Activated naive CD4-positive, alpha-beta T cell treated with anti-CD3 and anti-CD28 coated beads, Interleukin-2, amount 10 ng/mL, durations not matched to agents 7 days and 5 days (primary cell): ENCODE measurements at regions not wholly inside any gene's neighbourhood (a gene's known extent, or its start where the extent isn't known, plus 50 kb on each side); places are given as distances from the start of the nearest gene placed in this dataset.

Experiments
- CTCF ChIA-PET: fragments of 350-600 bp; sonication (Branson Sonifier 250); formaldehyde crosslinking; loops from one replicate; lab custom pipeline; 2021; ENCODE audit warnings: antibody characterized with exemption; lab: Charles Lee
- DNase-seq: peaks from one replicate; pipeline ENCODE4 v3.0.0-alpha.2; 2020
- H3K27ac Mint-ChIP-seq: one replicate; pipeline ENCODE4 v1.8.0; 2021; ENCODE audit warnings: mild to moderate bottlenecking, moderate library complexity, mixed read lengths
- H3K27me3 Mint-ChIP-seq: one replicate; pipeline ENCODE4 v1.8.0; 2021; ENCODE audit warnings: mild to moderate bottlenecking, mixed read lengths
- H3K36me3 Mint-ChIP-seq: one replicate; pipeline ENCODE4 v1.8.0; 2021; ENCODE audit warnings: mixed read lengths
- H3K4me1 Mint-ChIP-seq: one replicate; pipeline ENCODE4 v1.8.0; 2021; ENCODE audit warnings: mixed read lengths
- H3K4me3 Mint-ChIP-seq: one replicate; pipeline ENCODE4 v1.8.0; 2021; ENCODE audit warnings: mild to moderate bottlenecking, moderate library complexity, mixed read lengths
- H3K9me3 Mint-ChIP-seq: one replicate; pipeline ENCODE4 v1.8.0; 2021; ENCODE audit warnings: mixed read lengths

DNA sequence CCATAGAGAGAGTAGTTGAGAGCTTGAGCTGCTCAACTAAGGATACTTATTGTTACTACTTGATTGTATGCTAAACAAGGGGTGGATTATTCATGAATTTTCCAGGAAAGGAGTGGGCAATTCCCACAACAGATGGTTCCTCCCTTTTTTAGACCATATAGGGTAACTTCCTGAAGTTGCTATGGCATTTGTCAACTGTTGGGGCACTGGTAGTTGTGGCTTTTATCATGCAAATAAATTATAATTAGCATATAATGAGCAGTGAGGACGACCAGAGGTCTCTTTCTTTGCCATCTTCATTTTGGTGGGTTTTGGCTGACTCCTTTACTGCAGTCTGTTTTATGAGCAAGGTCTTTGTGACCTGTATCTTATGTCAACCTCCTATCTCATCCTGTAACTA, 1403.5 kb upstream of the PABPC4L start:
- no peaks in the 10 kb centered on the region for H3K4me1 Mint-ChIP-seq
- DNase-seq = no peak
- H3K27me3 Mint-ChIP-seq = no peaks in the 10 kb centered on the region
- no peak overlapping the region for H3K4me3 Mint-ChIP-seq
- H3K36me3 Mint-ChIP-seq = no peaks in the 10 kb centered on the region
- H3K9me3 Mint-ChIP-seq = no peaks in the 10 kb centered on the region
- CTCF ChIA-PET = no interaction called here
- H3K27ac Mint-ChIP-seq = no peak overlapping the region

DNA sequence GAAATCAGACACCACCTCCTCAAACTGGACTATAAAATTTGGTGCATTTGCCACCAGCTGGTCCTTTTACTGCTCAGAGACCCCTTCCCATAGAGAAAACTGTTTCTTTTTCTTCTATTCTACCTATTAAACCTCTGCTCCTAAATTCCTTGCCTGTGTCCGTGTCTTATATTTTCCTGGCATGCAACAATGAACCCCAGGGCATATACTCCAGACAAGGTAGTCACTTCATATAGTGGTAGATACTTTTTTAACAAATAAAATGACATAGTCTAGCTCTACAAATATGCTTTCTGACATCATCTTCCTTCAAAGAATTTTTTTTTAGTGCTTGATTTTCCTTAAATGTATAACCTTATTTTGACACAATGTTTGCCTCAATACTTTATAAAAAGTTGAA, 1402.9 kb upstream of the PABPC4L start:
- H3K27me3 Mint-ChIP-seq = no peaks in the 10 kb centered on the region
- H3K4me1 Mint-ChIP-seq = no peaks in the 10 kb centered on the region
- H3K9me3 Mint-ChIP-seq = no peaks in the 10 kb centered on the region
- no peak overlapping the region for H3K27ac Mint-ChIP-seq
- H3K36me3 Mint-ChIP-seq = no peaks in the 10 kb centered on the region
- H3K4me3 Mint-ChIP-seq = no peak overlapping the region
- DNase-seq = no peak
- CTCF ChIA-PET = no interaction called here

DNA sequence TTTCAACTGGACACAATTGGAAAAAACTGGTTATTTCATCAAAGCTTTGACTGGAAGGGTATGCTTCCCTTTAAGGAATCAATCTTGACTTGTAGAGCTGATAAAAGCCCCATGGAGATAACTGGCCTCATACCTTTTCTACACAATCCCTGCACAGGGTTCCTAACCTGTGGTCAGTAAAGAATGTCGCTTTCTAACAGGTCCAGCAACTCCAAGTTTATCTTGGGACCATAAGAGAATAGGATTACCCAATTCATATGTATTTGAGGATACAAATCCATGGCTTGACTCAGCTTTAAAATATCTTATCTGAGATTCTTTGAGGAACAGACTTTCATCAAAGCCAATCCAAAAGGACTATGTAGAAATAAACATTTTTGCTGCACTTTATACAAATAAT, 1399.8 kb upstream of the PABPC4L start:
- H3K27ac Mint-ChIP-seq = no peak overlapping the region
- no peaks in the 10 kb centered on the region for H3K36me3 Mint-ChIP-seq
- peaks cover 7% of the 10 kb centered on the region for H3K9me3 Mint-ChIP-seq
- no peak overlapping the region for H3K4me3 Mint-ChIP-seq
- no peaks in the 10 kb centered on the region for H3K27me3 Mint-ChIP-seq
- CTCF ChIA-PET = no interaction called here
- no peaks in the 10 kb centered on the region for H3K4me1 Mint-ChIP-seq
- DNase-seq = no peak

DNA sequence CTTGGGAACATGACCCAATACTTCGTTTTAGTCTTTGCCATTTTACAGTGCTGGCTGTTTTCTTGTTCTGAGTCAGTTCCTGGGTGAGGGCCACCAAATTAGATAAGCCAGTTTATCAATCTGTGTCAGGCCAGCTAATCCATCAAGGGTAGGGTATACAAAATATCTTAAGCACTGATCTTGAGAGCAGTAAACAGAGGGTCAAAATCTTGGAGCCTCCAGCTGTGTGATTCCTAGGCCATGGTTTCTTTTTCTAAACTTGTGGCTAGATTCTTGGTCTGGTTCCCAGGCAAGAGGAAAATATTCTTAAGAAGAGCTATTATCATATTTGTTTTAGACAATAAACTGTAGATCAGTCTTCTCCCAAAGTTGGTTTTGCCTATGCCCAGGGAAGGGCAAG, 1396.6 kb upstream of the PABPC4L start:
- peaks cover 16% of the 10 kb centered on the region for H3K9me3 Mint-ChIP-seq
- CTCF ChIA-PET = no interaction called here
- H3K4me1 Mint-ChIP-seq = no peaks in the 10 kb centered on the region

DNA sequence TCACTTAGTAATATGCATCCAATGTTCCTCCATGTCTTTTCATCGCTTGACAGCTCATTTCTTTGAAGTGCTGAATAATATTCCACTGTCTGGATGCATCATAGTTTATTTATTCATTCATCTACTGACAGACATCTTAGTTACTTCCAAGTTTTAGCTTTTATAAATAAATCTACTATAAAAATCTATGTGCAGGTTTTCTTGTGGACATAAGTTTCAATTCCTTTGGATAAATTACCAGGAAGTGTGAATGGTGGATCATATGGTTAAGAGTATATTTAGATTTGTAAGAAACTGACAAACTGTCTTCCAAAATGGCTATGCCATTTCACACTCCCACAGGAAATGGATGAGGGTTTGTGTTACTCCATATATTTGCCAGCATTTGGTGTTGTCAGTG, 1392.9 kb upstream of the PABPC4L start:
- no peaks in the 10 kb centered on the region for H3K27me3 Mint-ChIP-seq
- CTCF ChIA-PET = no interaction called here
- H3K4me1 Mint-ChIP-seq = no peaks in the 10 kb centered on the region
- H3K36me3 Mint-ChIP-seq = no peaks in the 10 kb centered on the region
- no peak for DNase-seq
- no peak overlapping the region for H3K4me3 Mint-ChIP-seq
- H3K9me3 Mint-ChIP-seq = peaks cover 23% of the 10 kb centered on the region
- no peak overlapping the region for H3K27ac Mint-ChIP-seq

More for the DNA sequence above, 1396.6 kb upstream of the PABPC4L start:
- Mint-ChIP-seq H3K27me3 (no peaks in the 10 kb centered on the region), H3K27ac (no peak overlapping the region), H3K4me3 (no peak overlapping the region), H3K36me3 (no peaks in the 10 kb centered on the region)
- DNase-seq = no peak

DNA sequence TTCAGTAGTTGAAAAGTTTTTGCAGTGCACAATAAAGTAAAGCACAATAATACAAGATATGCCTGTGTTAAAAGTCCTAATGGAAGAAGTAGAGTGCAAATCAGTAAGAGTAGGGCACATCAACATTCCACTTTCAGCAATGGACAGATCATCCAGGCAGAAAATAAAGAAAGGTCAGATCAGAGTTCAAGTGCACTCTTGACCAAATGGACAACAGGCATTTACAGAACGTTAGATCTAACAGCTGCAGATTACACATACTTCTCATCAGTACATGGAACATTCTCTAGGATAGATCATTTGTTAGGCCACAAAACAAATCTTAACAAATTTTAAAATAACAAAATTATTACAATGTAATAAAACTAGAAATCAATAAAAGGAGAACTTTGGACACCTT, 1373.5 kb upstream of the PABPC4L start:
- CTCF ChIA-PET = no interaction called here
- Mint-ChIP-seq H3K27me3 (no peaks in the 10 kb centered on the region), H3K36me3 (no peaks in the 10 kb centered on the region), H3K9me3 (no peaks in the 10 kb centered on the region), H3K4me3 (no peak overlapping the region), H3K4me1 (no peaks in the 10 kb centered on the region), H3K27ac (no peak overlapping the region)
- no peak for DNase-seq

DNA sequence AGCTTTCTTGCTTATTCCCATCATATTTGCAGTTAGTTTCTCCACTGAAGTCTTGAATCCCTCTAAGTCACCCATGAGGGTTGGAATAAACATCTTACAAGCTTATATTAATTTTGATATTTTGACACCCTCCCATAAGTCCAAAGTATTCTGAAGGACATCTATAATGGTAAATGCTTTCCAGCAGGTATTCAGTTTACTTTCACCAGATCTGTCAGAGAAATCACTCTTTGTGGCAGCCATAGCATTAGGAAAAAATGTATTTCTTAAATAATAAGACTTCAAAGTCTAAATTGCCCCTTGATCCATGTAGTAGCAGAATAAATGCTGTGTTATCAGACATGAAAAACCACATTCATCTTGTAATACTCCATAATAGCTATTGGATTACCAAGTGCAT, 1371.7 kb upstream of the PABPC4L start:
- H3K36me3 Mint-ChIP-seq = no peaks in the 10 kb centered on the region
- no peaks in the 10 kb centered on the region for H3K27me3 Mint-ChIP-seq
- H3K9me3 Mint-ChIP-seq = no peaks in the 10 kb centered on the region
- H3K4me3 Mint-ChIP-seq = no peak overlapping the region
- DNase-seq = no peak
- H3K4me1 Mint-ChIP-seq = no peaks in the 10 kb centered on the region
- CTCF ChIA-PET = no interaction called here
- H3K27ac Mint-ChIP-seq = no peak overlapping the region

DNA sequence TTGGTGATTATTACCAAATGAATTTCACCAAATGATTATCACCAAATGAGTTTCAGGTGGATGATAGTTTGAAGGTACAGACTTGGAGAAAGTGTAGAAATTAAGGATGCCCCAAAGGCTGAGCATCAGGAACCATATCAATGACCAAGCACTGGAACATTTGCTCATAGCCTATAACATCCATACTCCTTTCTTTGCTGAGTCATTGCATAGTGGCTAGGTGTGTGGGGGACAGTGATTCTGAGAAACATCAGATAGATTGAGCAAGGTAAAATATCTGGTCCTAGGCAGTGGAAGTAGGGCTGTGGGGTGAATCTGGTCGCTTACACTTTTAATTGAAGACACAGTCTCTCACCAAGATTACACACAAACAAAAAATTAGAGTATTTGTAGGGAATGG, 1362.5 kb upstream of the PABPC4L start:
- peaks cover 6% of the 10 kb centered on the region for H3K9me3 Mint-ChIP-seq
- no peak for DNase-seq
- H3K4me1 Mint-ChIP-seq = no peaks in the 10 kb centered on the region
- no peaks in the 10 kb centered on the region for H3K27me3 Mint-ChIP-seq
- no peaks in the 10 kb centered on the region for H3K36me3 Mint-ChIP-seq
- CTCF ChIA-PET = no interaction called here
- no peak overlapping the region for H3K27ac Mint-ChIP-seq
- no peak overlapping the region for H3K4me3 Mint-ChIP-seq

DNA sequence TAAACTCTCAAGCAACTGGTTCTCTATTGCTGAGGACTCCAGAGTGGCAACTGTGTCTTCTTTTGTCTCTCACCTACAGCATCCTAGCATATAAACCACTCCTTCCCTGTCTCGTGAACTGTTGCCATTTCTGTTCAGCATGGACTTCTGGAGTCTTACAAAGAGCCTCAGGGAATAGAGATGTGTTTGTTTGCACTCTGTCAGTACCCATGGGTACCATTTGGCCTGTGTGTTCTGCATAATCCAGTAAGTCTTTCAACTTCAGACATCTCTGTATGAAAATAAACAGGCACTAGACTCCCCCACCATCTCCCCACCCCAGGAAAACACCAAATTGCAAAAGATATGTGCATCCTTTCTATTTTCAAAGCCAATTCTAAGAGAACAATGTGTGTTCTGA, 1351.6 kb upstream of the PABPC4L start:
- no peaks in the 10 kb centered on the region for H3K36me3 Mint-ChIP-seq
- no peaks in the 10 kb centered on the region for H3K27me3 Mint-ChIP-seq
- H3K4me1 Mint-ChIP-seq = no peaks in the 10 kb centered on the region
- no peak overlapping the region for H3K4me3 Mint-ChIP-seq
- no peak overlapping the region for H3K27ac Mint-ChIP-seq
- H3K9me3 Mint-ChIP-seq = no peaks in the 10 kb centered on the region
- DNase-seq = no peak
- CTCF ChIA-PET = no interaction called here

DNA sequence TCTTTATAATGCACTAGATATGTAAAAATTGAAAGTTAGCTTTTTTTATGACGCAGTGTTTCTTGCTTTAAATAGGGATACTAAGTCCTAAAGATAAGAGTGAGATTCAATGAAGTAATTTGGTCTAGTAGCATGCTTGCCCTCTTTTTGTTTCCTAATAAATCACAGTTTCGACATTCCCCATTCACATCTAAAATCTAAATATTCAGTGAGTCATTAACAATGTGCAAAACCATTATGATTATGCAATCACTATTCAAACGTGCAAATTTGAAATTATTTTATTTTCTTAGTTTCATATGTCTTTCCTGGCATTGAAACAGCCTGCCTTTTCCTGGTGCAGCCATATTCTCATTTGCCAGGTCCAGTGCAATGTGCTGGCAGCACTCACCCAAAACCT, 1350.5 kb upstream of the PABPC4L start:
- CTCF ChIA-PET = no interaction called here
- no peak overlapping the region for H3K27ac Mint-ChIP-seq
- no peaks in the 10 kb centered on the region for H3K27me3 Mint-ChIP-seq
- DNase-seq = no peak
- H3K4me1 Mint-ChIP-seq = no peaks in the 10 kb centered on the region
- H3K4me3 Mint-ChIP-seq = no peak overlapping the region
- H3K36me3 Mint-ChIP-seq = no peaks in the 10 kb centered on the region
- no peaks in the 10 kb centered on the region for H3K9me3 Mint-ChIP-seq

DNA sequence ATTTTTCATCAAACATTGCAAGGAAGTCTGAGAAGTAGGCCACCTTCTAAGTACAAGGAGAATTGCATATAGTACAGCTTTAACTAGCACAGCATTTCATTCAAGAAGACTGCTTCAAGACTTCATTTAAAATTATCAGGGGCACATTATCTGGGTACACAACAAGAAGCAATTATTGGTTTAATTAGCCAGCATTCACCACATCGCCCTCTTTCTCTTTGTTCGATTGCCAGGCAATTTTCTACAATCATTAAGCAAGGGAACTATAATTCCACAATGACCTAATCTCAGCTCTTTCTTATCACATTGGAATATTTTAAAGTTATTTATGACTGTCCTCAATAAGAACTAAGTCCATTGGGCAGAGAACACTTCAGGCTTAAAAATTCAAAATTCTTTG, 1347.1 kb upstream of the PABPC4L start:
- no peaks in the 10 kb centered on the region for H3K27me3 Mint-ChIP-seq
- no peaks in the 10 kb centered on the region for H3K36me3 Mint-ChIP-seq
- H3K4me3 Mint-ChIP-seq = no peak overlapping the region
- H3K9me3 Mint-ChIP-seq = no peaks in the 10 kb centered on the region
- no peak overlapping the region for H3K27ac Mint-ChIP-seq
- H3K4me1 Mint-ChIP-seq = no peaks in the 10 kb centered on the region
- no peak for DNase-seq
- CTCF ChIA-PET = no interaction called here

DNA sequence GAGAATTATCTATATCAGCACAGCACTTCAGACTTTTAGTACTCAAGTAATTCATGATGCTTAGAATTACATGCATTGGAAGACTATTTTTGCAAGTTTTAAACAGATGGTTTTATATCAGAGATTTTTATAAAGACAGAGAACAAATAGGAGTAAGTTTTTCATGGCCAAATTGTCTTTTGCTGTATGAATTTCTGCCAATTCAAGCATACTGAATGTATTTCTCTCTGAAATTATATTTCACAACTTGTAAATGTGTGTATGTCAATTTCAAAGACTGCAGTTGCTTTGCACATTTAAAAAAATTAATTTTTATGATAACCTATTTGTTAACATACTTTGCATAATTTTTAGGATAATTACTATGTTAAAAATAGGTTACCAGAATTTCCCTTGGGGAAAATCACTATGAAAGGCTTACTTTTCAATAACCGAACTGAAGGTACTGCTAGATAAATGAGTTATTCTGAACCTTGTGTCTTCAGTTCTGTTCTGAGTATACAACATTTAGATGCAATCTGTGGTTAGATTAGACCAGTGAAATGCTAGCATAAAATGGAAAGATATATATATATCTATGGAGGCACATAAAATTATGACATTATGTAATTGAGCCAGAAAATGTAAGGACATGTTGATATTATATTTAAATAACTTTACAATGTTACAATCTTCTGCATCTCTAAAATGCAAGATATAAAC, 1344.2 kb upstream of the PABPC4L start:
- no peak overlapping the region for H3K27ac Mint-ChIP-seq
- no peaks in the 10 kb centered on the region for H3K9me3 Mint-ChIP-seq
- H3K36me3 Mint-ChIP-seq = no peaks in the 10 kb centered on the region
- H3K27me3 Mint-ChIP-seq = no peaks in the 10 kb centered on the region
- DNase-seq = no peak
- H3K4me1 Mint-ChIP-seq = no peaks in the 10 kb centered on the region
- CTCF ChIA-PET = no interaction called here
- no peak overlapping the region for H3K4me3 Mint-ChIP-seq

DNA sequence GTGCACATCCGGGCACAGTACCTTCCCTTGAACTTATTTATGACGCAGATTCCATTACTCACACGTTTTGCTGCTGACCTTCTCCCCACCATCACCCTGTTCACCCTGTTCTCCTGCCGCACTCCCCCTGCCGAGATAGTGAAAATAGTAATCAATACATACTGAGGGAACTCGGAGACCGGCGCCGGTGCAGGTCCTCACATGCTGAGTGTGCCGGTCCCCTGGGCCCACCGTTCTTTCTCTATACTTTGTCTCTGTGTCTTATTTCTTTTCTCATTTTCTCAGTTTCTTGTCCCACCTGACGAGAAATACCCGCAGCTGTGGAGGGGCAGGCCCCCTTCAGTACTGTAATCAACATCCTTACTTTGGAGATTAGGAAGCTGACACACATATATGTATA, 1337.1 kb upstream of the PABPC4L start:
- H3K27ac Mint-ChIP-seq = no peak overlapping the region
- H3K9me3 Mint-ChIP-seq = peaks cover 9% of the 10 kb centered on the region
- CTCF ChIA-PET = no interaction called here
- DNase-seq = no peak
- H3K36me3 Mint-ChIP-seq = no peaks in the 10 kb centered on the region
- H3K4me3 Mint-ChIP-seq = no peak overlapping the region
- no peaks in the 10 kb centered on the region for H3K4me1 Mint-ChIP-seq
- no peaks in the 10 kb centered on the region for H3K27me3 Mint-ChIP-seq

DNA sequence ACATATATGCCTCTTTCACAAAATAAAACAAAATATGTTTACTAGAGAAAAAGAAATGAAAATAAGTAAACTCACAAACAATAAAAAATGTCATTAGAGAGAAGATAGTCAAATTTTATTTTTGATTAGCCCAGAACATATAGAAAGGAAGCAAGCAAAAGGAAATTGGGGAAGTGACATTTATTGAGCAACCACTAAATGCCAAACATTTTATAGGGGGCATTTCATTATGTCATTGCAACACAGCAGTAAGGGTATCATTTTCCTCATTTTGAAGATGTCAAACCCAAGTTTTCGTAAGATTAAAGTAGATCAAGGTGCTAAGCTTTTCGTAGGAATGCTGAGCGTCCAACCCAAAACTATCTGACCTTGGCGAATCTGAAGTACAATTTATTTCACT, 1331.5 kb upstream of the PABPC4L start:
- H3K4me3 Mint-ChIP-seq = no peak overlapping the region
- CTCF ChIA-PET = no interaction called here
- H3K27ac Mint-ChIP-seq = no peak overlapping the region
- H3K36me3 Mint-ChIP-seq = no peaks in the 10 kb centered on the region
- no peak for DNase-seq
- peaks cover 2% of the 10 kb centered on the region for H3K9me3 Mint-ChIP-seq
- H3K27me3 Mint-ChIP-seq = no peaks in the 10 kb centered on the region
- H3K4me1 Mint-ChIP-seq = no peaks in the 10 kb centered on the region

DNA sequence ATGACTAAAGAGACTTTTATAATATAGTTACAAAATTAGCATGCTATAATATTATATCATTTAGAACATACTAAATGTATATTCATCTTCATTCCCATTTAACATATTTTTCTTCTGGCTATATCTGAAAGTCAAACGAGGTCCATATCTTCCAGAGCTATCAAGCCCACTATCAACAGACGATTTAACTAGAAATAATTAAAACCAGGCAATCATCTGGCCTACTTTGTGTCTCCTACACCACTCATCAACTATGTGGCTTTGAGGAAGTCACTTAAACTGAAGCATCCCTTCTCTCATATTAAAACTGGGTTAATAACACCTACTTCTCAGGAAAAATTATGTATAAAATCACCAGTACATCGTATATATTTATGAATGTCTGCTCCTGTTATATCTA, 1330.5 kb upstream of the PABPC4L start:
- CTCF ChIA-PET = no interaction called here
- Mint-ChIP-seq H3K27ac (no peak overlapping the region), H3K4me1 (no peaks in the 10 kb centered on the region), H3K36me3 (no peaks in the 10 kb centered on the region), H3K9me3 (peaks cover 2% of the 10 kb centered on the region), H3K4me3 (no peak overlapping the region), H3K27me3 (no peaks in the 10 kb centered on the region)
- DNase-seq = no peak

DNA sequence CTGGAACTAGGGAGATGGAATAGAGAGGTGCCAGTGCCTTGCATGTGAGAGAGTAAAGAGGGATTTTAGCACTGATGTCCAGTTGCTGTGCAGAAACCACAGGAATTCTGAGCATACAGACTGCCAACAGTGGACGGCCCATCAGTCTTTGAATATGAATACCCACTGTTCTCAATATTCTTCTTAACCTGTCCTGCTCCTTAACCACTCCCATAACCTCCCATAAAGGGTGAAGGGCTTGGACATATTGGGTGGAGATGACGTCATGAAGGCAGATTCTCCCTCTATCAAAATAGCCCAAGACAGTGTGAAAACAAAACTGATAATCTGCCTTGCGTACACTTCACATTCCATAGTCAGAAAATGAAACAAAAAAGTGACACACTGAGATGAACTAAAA, 1313.7 kb upstream of the PABPC4L start:
- CTCF ChIA-PET = no interaction called here
- no peaks in the 10 kb centered on the region for H3K27me3 Mint-ChIP-seq

More for the DNA sequence above, 1313.7 kb upstream of the PABPC4L start:
- Mint-ChIP-seq H3K4me1 (no peaks in the 10 kb centered on the region), H3K4me3 (no peak overlapping the region), H3K36me3 (no peaks in the 10 kb centered on the region), H3K9me3 (peaks cover 4% of the 10 kb centered on the region), H3K27ac (no peak overlapping the region)
- DNase-seq = no peak
